ENCODE measurements at regions not wholly inside any gene's neighbourhood (a gene's known extent, or its start where the extent isn't known, plus 50 kb on each side); places are given as distances from the start of the nearest gene placed in this dataset.

DNA sequence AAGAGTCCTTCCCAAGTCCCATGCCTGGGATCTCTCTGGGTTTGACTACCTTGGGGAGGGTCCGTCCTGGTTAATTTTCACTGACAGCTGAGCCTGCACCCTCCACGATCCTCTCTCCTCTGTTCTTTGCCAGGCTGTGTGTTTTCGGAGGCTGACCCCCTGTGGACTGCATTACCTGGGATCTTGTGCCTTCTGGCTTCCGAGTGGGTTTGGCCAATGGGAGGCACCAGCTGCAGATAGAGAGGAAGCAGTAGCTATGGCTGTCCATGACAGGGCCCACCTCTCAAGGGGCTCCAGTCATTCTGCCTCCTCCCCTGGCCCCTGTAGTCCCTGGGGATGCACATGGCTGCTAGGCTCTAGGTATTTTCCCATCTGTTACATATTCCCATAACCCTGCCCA, 285.0 kb downstream of the DMRT2 start:
- H3K79me2 ChIP-seq (ENCODE audit: insufficient read depth), result no peaks in the 10 kb centered on the region
- H2AFZ ChIP-seq (ENCODE audit: low read depth), result no peak overlapping the region
- ChIA-PET POLR2A (no interaction called here), CTCF (no interaction called here)
- H3K9me2 ChIP-seq, result no peaks in the 10 kb centered on the region
- H3K9me3 ChIP-seq, result no peaks in the 10 kb centered on the region
- H3K36me3 ChIP-seq (replicated peaks in 1 of 2; ENCODE audit: control insufficient read depth in 1 of 2, insufficient read depth in 2 of 2, low read length in 1 of 2), result no peaks in the 10 kb centered on the region
- H3K9ac ChIP-seq, result no peak overlapping the region
- H4K20me1 ChIP-seq (ENCODE audit: insufficient read depth), result no peaks in the 10 kb centered on the region
- H3K27ac ChIP-seq (ENCODE audit: low read depth in 2 of 2, low read length in 1 of 2), result no peak overlapping the region
- no peak for DNase-seq
- H3K4me3 ChIP-seq (ENCODE audit: low read depth in 2 of 2, low read length in 1 of 2), result no peak overlapping the region
- H3K27me3 ChIP-seq (ENCODE audit: insufficient read depth), result no peaks in the 10 kb centered on the region
- no peaks in the 10 kb centered on the region for H3F3A ChIP-seq (replicated peaks; ENCODE audit: insufficient read depth)
- H3K4me1 ChIP-seq (ENCODE audit: control insufficient read depth in 1 of 2, insufficient read depth in 2 of 2, low read depth in 1 of 2, low read length in 1 of 2), result no peaks in the 10 kb centered on the region
- WGBS (ENCODE audit: low lambda C conversion rate), result 0% methylated on average over 4 of the region's 4 CpGs
- no peak overlapping the region for H3K4me2 ChIP-seq
- TF ChIP-seq RXRA (IDR thresholded peaks at IDR 0.05; ENCODE audit: borderline replicate concordance, low read depth) (no peak), TCF12 (IDR thresholded peaks at IDR 0.05) (no peak), POLR2AphosphoS5 (IDR thresholded peaks at IDR 0.05; ENCODE audit: low read depth, low read length) (no peak), RAD21 (IDR thresholded peaks at IDR 0.05; ENCODE audit: low read length) (no peak), NFIC (IDR thresholded peaks at IDR 0.05; ENCODE audit: borderline replicate concordance) (no peak), PBX3 (IDR thresholded peaks at IDR 0.05) (no peak), MAX (IDR thresholded peaks at IDR 0.05; ENCODE audit: low read depth) (no peak)

DNA sequence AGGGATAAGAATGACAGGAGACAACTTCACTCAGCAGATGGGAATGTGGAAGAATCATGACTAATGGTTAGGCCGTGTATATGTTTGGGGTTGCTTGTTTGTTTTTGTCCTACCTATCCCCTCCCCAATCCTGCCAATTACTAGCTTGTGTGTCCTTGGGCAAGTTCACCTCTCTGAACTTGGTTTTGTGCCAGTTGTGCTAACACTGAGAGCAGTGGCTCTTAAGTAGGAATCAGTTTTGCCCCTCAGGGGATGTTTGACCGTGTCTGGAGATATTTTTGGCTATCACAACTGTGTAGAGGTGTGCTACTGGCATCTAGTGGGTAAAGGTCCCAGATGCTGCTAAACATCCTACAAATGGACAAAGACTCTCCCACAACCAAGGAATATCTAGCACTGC, 287.0 kb downstream of the DMRT2 start:
- Histone ChIP-seq H3K4me1 (ENCODE audit: control insufficient read depth in 1 of 2, insufficient read depth in 2 of 2, low read depth in 1 of 2, low read length in 1 of 2) (no peaks in the 10 kb centered on the region), H3K9me3 (no peaks in the 10 kb centered on the region; the same call in 1 of the 2 replicates), H2AFZ (ENCODE audit: low read depth) (no peak overlapping the region), H3K4me2 (no peak overlapping the region), H3K36me3 (replicated peaks in 1 of 2; ENCODE audit: control insufficient read depth in 1 of 2, insufficient read depth in 2 of 2, low read length in 1 of 2) (no peaks in the 10 kb centered on the region), H3F3A (replicated peaks; ENCODE audit: insufficient read depth) (no peaks in the 10 kb centered on the region), H3K27me3 (ENCODE audit: insufficient read depth) (no peaks in the 10 kb centered on the region), H3K4me3 (ENCODE audit: low read depth in 2 of 2, low read length in 1 of 2) (no peak overlapping the region), H3K79me2 (ENCODE audit: insufficient read depth) (no peaks in the 10 kb centered on the region), H3K9ac (no peak overlapping the region), H3K9me2 (no peaks in the 10 kb centered on the region), H3K27ac (ENCODE audit: low read depth in 2 of 2, low read length in 1 of 2) (no peak overlapping the region), H4K20me1 (ENCODE audit: insufficient read depth) (no peaks in the 10 kb centered on the region)
- TF ChIP-seq FOXJ3 (CRISPR knock-in tag; IDR thresholded peaks at IDR 0.05) (no peak), RFX5 (IDR thresholded peaks at IDR 0.05; ENCODE audit: low read length) (no peak), RAD21 (IDR thresholded peaks at IDR 0.05; ENCODE audit: low read length) (no peak), EP300 (IDR thresholded peaks at IDR 0.05; ENCODE audit: borderline replicate concordance in 1 of 2, low read depth in 1 of 2, low read length in 1 of 2) (no peak), SIN3A (IDR thresholded peaks at IDR 0.05; ENCODE audit: borderline replicate concordance, low read depth, low read length) (no peak), ELF1 (IDR thresholded peaks at IDR 0.05) (no peak), ZBTB33 (IDR thresholded peaks at IDR 0.05; ENCODE audit: borderline replicate concordance, low read depth) (no peak)
- POLR2A ChIA-PET, result no interaction called here
- 2% methylated on average over 2 of the region's 2 CpGs for WGBS (ENCODE audit: low lambda C conversion rate)
- CTCF ChIA-PET, result no interaction called here
- DNase-seq, result no peak
